ENCODE measurements at regions not wholly inside any gene's neighbourhood (a gene's known extent, or its start where the extent isn't known, plus 50 kb on each side); places are given as distances from the start of the nearest gene placed in this dataset.
"Not testable (repeated sequence)": the region's sequence is repeated elsewhere in the genome, so short reads cannot be mapped to it uniquely, and the experiment has no call there.

GRCh38 chr1:74976491-74976890, 157.7 kb upstream of the LHX8 start:
- no peak overlapping the region for H3K4me3 ChIP-seq (ENCODE audit: low read length)
- ATAC-seq (ENCODE audit: poor library complexity) = no peak
- Mint-ChIP-seq H3K27ac (no peak overlapping the region), H3K27me3 (no peaks in the 10 kb centered on the region), H3K9me3 (peaks cover 3% of the 10 kb centered on the region), H3K36me3 (ENCODE audit: low read depth) (no peaks in the 10 kb centered on the region), H3K4me1 (ENCODE audit: low read depth) (no peaks in the 10 kb centered on the region), H3K4me3 (no peak overlapping the region)
- H3K36me3 ChIP-seq (ENCODE audit: insufficient read depth, low read length) = no peaks in the 10 kb centered on the region
- H3K27ac ChIP-seq (ENCODE audit: low read depth in 1 of 2, low read length in 2 of 2) = no peak overlapping the region
- intact Hi-C loops (cut with DNase I, micrococcal nuclease) = no loop called here
- DNase-seq = no peak
- H3K27me3 ChIP-seq (ENCODE audit: control insufficient read depth in 1 of 2, insufficient read depth in 2 of 2, low read length in 2 of 2) = no peaks in the 10 kb centered on the region
- peaks cover 0 to 5% of the 10 kb centered on the region in 2 experiments for H3K9me3 ChIP-seq (ENCODE audit: control insufficient read depth in 1 of 2, insufficient read depth in 1 of 2, low read length in 2 of 2)
- TF ChIP-seq, protein P1, sequence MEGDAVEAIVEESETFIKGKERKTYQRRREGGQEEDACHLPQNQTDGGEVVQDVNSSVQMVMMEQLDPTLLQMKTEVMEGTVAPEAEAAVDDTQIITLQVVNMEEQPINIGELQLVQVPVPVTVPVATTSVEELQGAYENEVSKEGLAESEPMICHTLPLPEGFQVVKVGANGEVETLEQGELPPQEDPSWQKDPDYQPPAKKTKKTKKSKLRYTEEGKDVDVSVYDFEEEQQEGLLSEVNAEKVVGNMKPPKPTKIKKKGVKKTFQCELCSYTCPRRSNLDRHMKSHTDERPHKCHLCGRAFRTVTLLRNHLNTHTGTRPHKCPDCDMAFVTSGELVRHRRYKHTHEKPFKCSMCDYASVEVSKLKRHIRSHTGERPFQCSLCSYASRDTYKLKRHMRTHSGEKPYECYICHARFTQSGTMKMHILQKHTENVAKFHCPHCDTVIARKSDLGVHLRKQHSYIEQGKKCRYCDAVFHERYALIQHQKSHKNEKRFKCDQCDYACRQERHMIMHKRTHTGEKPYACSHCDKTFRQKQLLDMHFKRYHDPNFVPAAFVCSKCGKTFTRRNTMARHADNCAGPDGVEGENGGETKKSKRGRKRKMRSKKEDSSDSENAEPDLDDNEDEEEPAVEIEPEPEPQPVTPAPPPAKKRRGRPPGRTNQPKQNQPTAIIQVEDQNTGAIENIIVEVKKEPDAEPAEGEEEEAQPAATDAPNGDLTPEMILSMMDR (IDR thresholded peaks at IDR 0.05) = no peak
- POLR2A ChIA-PET = no interaction called here
- CTCF ChIA-PET = no interaction called here
- H3K4me1 ChIP-seq (ENCODE audit: insufficient read depth, low read length) = no peaks in the 10 kb centered on the region

- POLR2A ChIA-PET; ATAC-seq (ENCODE audit: poor library complexity); H3K36me3 Mint-ChIP-seq (ENCODE audit: low read depth): not testable (repeated sequence)
Observed at GRCh38 chr1:74992448-74992847, 141.7 kb upstream of the LHX8 start.

DNA sequence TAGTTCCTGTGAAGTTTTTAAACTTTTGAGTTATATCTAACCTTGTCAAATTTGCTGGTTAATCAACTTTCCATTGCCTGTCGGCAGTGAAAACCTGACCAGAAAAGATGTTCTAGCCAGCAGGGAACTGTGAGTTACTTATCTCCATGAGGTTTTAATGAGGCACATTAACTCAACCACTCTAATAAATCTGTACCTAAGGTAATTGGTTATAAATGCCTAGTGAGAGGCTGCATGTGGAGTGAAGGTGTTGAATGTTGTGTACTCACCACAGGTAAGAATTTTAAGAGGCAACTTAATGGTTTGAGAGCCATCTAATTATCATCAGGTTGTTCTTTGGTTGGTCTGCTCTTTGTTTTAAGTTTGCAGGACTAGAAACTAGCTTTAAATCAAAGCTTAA, 138.4 kb upstream of the LHX8 start:
- ATAC-seq (ENCODE audit: poor library complexity) = no peak
- CTCF ChIA-PET = no interaction called here
- peaks cover 3% of the 10 kb centered on the region for H3K9me3 Mint-ChIP-seq
- H3K4me3 ChIP-seq (ENCODE audit: low read length) = no peak overlapping the region
- POLR2A ChIA-PET = no interaction called here
- no peaks in the 10 kb centered on the region for H3K4me1 Mint-ChIP-seq (ENCODE audit: low read depth)
- intact Hi-C loops (cut with DNase I, micrococcal nuclease) = no loop called here
- no peak overlapping the region for H3K4me3 Mint-ChIP-seq
- TF ChIP-seq, protein P1 (IDR thresholded peaks at IDR 0.05) = no peak
- no peaks in the 10 kb centered on the region for H3K27me3 Mint-ChIP-seq
- no peak overlapping the region for H3K27ac Mint-ChIP-seq
- no peak for DNase-seq
- H3K9me3 ChIP-seq (ENCODE audit: control insufficient read depth in 1 of 2, insufficient read depth in 1 of 2, low read length in 2 of 2) = no peaks in the 10 kb centered on the region
- H3K36me3 ChIP-seq (ENCODE audit: insufficient read depth, low read length) = no peaks in the 10 kb centered on the region
- no peaks in the 10 kb centered on the region for H3K36me3 Mint-ChIP-seq (ENCODE audit: low read depth)
- no peaks in the 10 kb centered on the region for H3K4me1 ChIP-seq (ENCODE audit: insufficient read depth, low read length)
- H3K27me3 ChIP-seq (ENCODE audit: control insufficient read depth in 1 of 2, insufficient read depth in 2 of 2, low read length in 2 of 2) = no peaks in the 10 kb centered on the region
- H3K27ac ChIP-seq (ENCODE audit: low read depth in 1 of 2, low read length in 2 of 2) = no peak overlapping the region

More at GRCh38 chr1:74992448-74992847, 141.7 kb upstream of the LHX8 start:
- H3K4me3 Mint-ChIP-seq; H3K4me1 ChIP-seq (ENCODE audit: insufficient read depth, low read length); CTCF ChIA-PET; H3K36me3 ChIP-seq (ENCODE audit: insufficient read depth, low read length); H3K4me3 ChIP-seq (ENCODE audit: low read length); H3K27ac ChIP-seq (ENCODE audit: low read depth in 1 of 2, low read length in 2 of 2); H3K4me1 Mint-ChIP-seq (ENCODE audit: low read depth); H3K27ac Mint-ChIP-seq; H3K27me3 Mint-ChIP-seq; H3K9me3 Mint-ChIP-seq; H3K9me3 ChIP-seq (ENCODE audit: control insufficient read depth in 1 of 2, insufficient read depth in 1 of 2, low read length in 2 of 2); H3K27me3 ChIP-seq (ENCODE audit: control insufficient read depth in 1 of 2, insufficient read depth in 2 of 2, low read length in 2 of 2); intact Hi-C loops (cut with DNase I, micrococcal nuclease); DNase-seq: not testable (repeated sequence)

GRCh38 chr1:75010547-75010946, 123.6 kb upstream of the LHX8 start:
- no peaks in the 10 kb centered on the region for H3K36me3 Mint-ChIP-seq (ENCODE audit: low read depth)
- H3K4me3 Mint-ChIP-seq = no peak overlapping the region
- H3K9me3 Mint-ChIP-seq = peaks cover 9% of the 10 kb centered on the region
- Histone ChIP-seq H3K27ac (ENCODE audit: low read depth in 1 of 2, low read length in 2 of 2) (no peak overlapping the region), H3K4me3 (ENCODE audit: low read length) (no peak overlapping the region), H3K9me3 (ENCODE audit: control insufficient read depth in 1 of 2, insufficient read depth in 1 of 2, low read length in 2 of 2) (peaks cover 0 to 4% of the 10 kb centered on the region in 2 experiments), H3K36me3 (ENCODE audit: insufficient read depth, low read length) (no peaks in the 10 kb centered on the region), H3K4me1 (ENCODE audit: insufficient read depth, low read length) (no peaks in the 10 kb centered on the region), H3K27me3 (ENCODE audit: control insufficient read depth in 1 of 2, insufficient read depth in 2 of 2, low read length in 2 of 2) (no peaks in the 10 kb centered on the region)
- POLR2A ChIA-PET = no interaction called here
- H3K27ac Mint-ChIP-seq = no peak overlapping the region
- DNase-seq (no peak), ATAC-seq (ENCODE audit: poor library complexity) (no peak)
- TF ChIP-seq, protein P1 (IDR thresholded peaks at IDR 0.05) = no peak
- CTCF ChIA-PET = no interaction called here
- no peaks in the 10 kb centered on the region for H3K27me3 Mint-ChIP-seq
- H3K4me1 Mint-ChIP-seq (ENCODE audit: low read depth) = no peaks in the 10 kb centered on the region
- intact Hi-C loops (cut with DNase I, micrococcal nuclease) = no loop called here
